ENCODE measurements at regions not wholly inside any gene's neighbourhood (a gene's known extent, or its start where the extent isn't known, plus 50 kb on each side); places are given as distances from the start of the nearest gene placed in this dataset.

GRCh38 chr1:239603530-239603929 is 217.2 kb downstream of the CHRM3 start:
- DNase-seq (ENCODE audit: low read depth), result no peak

- DNase-seq (ENCODE audit: low read depth), result no peak
These were observed 220.6 kb downstream of the CHRM3 start for GRCh38 chr1:239606850-239607400.

- no peak for DNase-seq (ENCODE audit: low read depth)
These were observed 222.1 kb downstream of the CHRM3 start for GRCh38 chr1:239608469-239608868.

- DNase-seq (ENCODE audit: low read depth), result no peak
These were observed 226.0 kb downstream of the CHRM3 start for GRCh38 chr1:239612379-239612778.

- no peak for DNase-seq (ENCODE audit: low read depth)
These were observed 230.3 kb downstream of the CHRM3 start for GRCh38 chr1:239616673-239617072.

- no peak for DNase-seq (ENCODE audit: low read depth)
These were observed 230.9 kb downstream of the CHRM3 start for GRCh38 chr1:239617259-239617658.

GRCh38 chr1:239617731-239618130 is 231.4 kb downstream of the CHRM3 start:
- no peak for DNase-seq (ENCODE audit: low read depth)

- DNase-seq (ENCODE audit: low read depth), result no peak
These were observed 232.8 kb downstream of the CHRM3 start for GRCh38 chr1:239619190-239619589.

- DNase-seq (ENCODE audit: low read depth), result no peak
These were observed 244.4 kb downstream of the CHRM3 start for GRCh38 chr1:239630767-239631166.

- no peak for DNase-seq (ENCODE audit: low read depth)
These were observed 247.1 kb downstream of the CHRM3 start for GRCh38 chr1:239633432-239633831.

GRCh38 chr1:239635276-239635675 is 248.9 kb downstream of the CHRM3 start:
- DNase-seq (ENCODE audit: low read depth), result no peak

GRCh38 chr1:239636347-239636746 is 250.0 kb downstream of the CHRM3 start:
- no peak for DNase-seq (ENCODE audit: low read depth)

- DNase-seq (ENCODE audit: low read depth), result no peak
These were observed 258.2 kb downstream of the CHRM3 start for GRCh38 chr1:239644604-239645003.

GRCh38 chr1:239647045-239647444 is 260.7 kb downstream of the CHRM3 start:
- DNase-seq (ENCODE audit: low read depth), result no peak

GRCh38 chr1:239647964-239648632 is 261.7 kb downstream of the CHRM3 start:
- no peak for DNase-seq (ENCODE audit: low read depth)

GRCh38 chr1:239655023-239655422 is 268.7 kb downstream of the CHRM3 start:
- no peak for DNase-seq (ENCODE audit: low read depth)

- DNase-seq (ENCODE audit: low read depth), result no peak
These were observed 270.9 kb downstream of the CHRM3 start for GRCh38 chr1:239657291-239657690.

- no peak for DNase-seq (ENCODE audit: low read depth)
These were observed 276.6 kb downstream of the CHRM3 start for GRCh38 chr1:239662950-239663349.

- no peak for DNase-seq (ENCODE audit: low read depth)
These were observed 285.9 kb downstream of the CHRM3 start for GRCh38 chr1:239672256-239672655.

- no peak for DNase-seq (ENCODE audit: low read depth)
These were observed 289.4 kb downstream of the CHRM3 start for GRCh38 chr1:239675735-239676134.

GRCh38 chr1:239676522-239677273 is 290.3 kb downstream of the CHRM3 start:
- DNase-seq (ENCODE audit: low read depth), result no peak

GRCh38 chr1:239677362-239677761 is 291.0 kb downstream of the CHRM3 start:
- no peak for DNase-seq (ENCODE audit: low read depth)

- no peak for DNase-seq (ENCODE audit: low read depth)
These were observed 291.8 kb downstream of the CHRM3 start for GRCh38 chr1:239678181-239678580.
